Adrenal gland (tissue), 9 donors: ENCODE measurements at regions not wholly inside any gene's neighbourhood (a gene's known extent, or its start where the extent isn't known, plus 50 kb on each side); places are given as distances from the start of the nearest gene placed in this dataset.

Experiments used
- DNase-seq, 7 donors: peaks; one replicate each; pipeline ENCODE4 v3.0.0-alpha.2; 2019 to 2020
- H3K27ac ChIP-seq, 5 donors: fragments of 200-600 bp; sonication (generic) in 4 of 5; 1 replicate in 3 of 5; 2 replicates in 2 of 5; pipeline versions ENCODE4 v1.5.1 to v1.8.0; 2016 to 2020; ENCODE audit warnings: mild to moderate bottlenecking in 1 of 5
- H3K27me3 ChIP-seq: fragments of 200-600 bp; 2 replicates; pipeline ENCODE4 v1.8.0; 2021
- H3K36me3 ChIP-seq, 2 donors: fragments of 200-600 bp; replicated peaks in 1 of 2; 1 replicate in 1 of 2; 2 replicates in 1 of 2; pipeline versions ENCODE4 v1.5.1 to v1.8.0; 2018 to 2022
- H3K4me1 ChIP-seq, 2 donors: fragments of 200-600 bp; replicated peaks in 1 of 2; 1 replicate in 1 of 2; 2 replicates in 1 of 2; pipeline versions ENCODE4 v1.5.1 to v1.8.0; 2018 to 2021
- H3K4me3 ChIP-seq, 4 donors: fragments of 200-600 bp; sonication (generic) in 3 of 4; one replicate each; pipeline ENCODE4 v1.5.1; 2016 to 2018
- H3K9me3 ChIP-seq, 3 donors: fragments of 200-600 bp; sonication (generic) in 1 of 3; replicated peaks in 1 of 3; 1 replicate in 2 of 3; 2 replicates in 1 of 3; pipeline versions ENCODE4 v1.5.1 to v1.8.0; 2016 to 2021
- CTCF ChIP-seq, 6 experiments: fragments of 450-650 bp in 4 of 6; fragments of 200-600 bp in 2 of 6; sonication (generic) in 1 of 6; IDR thresholded peaks; 1 replicate in 5 of 6; 2 replicates in 1 of 6; pipeline versions ENCODE4 v1.5.1 to v1.8.0; 2016 to 2021; ENCODE audit warnings: antibody characterized with exemption in 6 of 6, mild to moderate bottlenecking in 2 of 6, moderate library complexity in 1 of 6
- POLR2A ChIP-seq, 2 donors: fragments of 450-650 bp; IDR thresholded peaks; one replicate each; pipeline ENCODE4 v1.6.1; 2017; ENCODE audit warnings: antibody characterized with exemption in 2 of 2, mild to moderate bottlenecking in 2 of 2, moderate library complexity in 1 of 2
- WGBS, 4 donors: extraction: QIAGEN DNeasy Blood & Tissue Kit in 2 of 4; methylation state at CpG; one replicate each; pipeline versions ENCODE4 v1.1.5 to v1.1.7; 2013 to 2017; 5-methylcytosine and 5-hydroxymethylcytosine counted together
- intact Hi-C, 2 donors: fragments of 100-400 bp; cut with DNase I; formaldehyde crosslinking; loops; one replicate each; pipeline versions ENCODE4 v1.14.1 to v1.15.0; 2022 to 2023
- donor health status: healthy with polysubstance abuse.
- donor health status: Bipolar disorder and iron deficiency.
- donor health status: DM: yes; HTN: yes; CAD: no.
- donor health status: DM: no; HTN: no; CAD: no.
- donor health status: DM: no; HTN: no; CAD: no.

DNA sequence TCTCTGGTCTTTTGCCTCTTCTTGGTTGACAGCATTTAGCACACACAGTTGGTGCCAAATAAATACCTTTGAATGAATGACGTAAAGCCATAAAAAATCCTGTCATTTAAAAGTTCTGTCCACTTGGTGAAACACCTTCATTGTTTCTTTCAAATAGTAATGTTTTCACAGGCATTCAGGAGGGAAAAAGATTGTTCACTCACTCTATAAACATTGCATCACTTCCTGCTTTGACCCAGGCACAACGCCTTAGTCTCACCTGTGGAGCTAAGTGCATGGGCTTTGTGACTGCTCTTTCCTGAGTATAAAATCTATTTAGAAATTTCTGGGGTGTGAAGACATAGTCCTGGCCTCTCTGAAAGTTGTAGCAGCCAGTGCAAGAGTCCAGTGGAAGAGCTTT lies 88.9 kb upstream of the CXCL14 start:
- H3K4me3 ChIP-seq = no peak overlapping the region
- 59 to 75% (median 65%) methylated on average over 2 of the region's 2 CpGs for WGBS, 4 donors
- H3K36me3 ChIP-seq = no peaks in the 10 kb centered on the region
- intact Hi-C loops = no loop called here
- no peaks in the 10 kb centered on the region for H3K27me3 ChIP-seq
- TF ChIP-seq POLR2A (IDR thresholded peaks at IDR 0.05) (no peak), CTCF (IDR thresholded peaks at IDR 0.05) (no peak)
- no peak for DNase-seq
- no peaks in the 10 kb centered on the region for H3K4me1 ChIP-seq
- no peak overlapping the region for H3K27ac ChIP-seq
- no peaks in the 10 kb centered on the region for H3K9me3 ChIP-seq

GRCh38 chr5:135667204-135667603 lies 88.4 kb upstream of the CXCL14 start:
- Histone ChIP-seq H3K27me3 (no peaks in the 10 kb centered on the region), H3K36me3 (no peaks in the 10 kb centered on the region), H3K27ac (no peak overlapping the region), H3K4me1 (no peaks in the 10 kb centered on the region), H3K9me3 (no peaks in the 10 kb centered on the region), H3K4me3 (no peak overlapping the region)
- WGBS, 4 donors = 77 to 85% (median 80%) methylated on average over 3 of the region's 3 CpGs
- intact Hi-C loops = no loop called here
- TF ChIP-seq POLR2A (IDR thresholded peaks at IDR 0.05) (no peak), CTCF (IDR thresholded peaks at IDR 0.05) (no peak)
- DNase-seq = no peak

DNA sequence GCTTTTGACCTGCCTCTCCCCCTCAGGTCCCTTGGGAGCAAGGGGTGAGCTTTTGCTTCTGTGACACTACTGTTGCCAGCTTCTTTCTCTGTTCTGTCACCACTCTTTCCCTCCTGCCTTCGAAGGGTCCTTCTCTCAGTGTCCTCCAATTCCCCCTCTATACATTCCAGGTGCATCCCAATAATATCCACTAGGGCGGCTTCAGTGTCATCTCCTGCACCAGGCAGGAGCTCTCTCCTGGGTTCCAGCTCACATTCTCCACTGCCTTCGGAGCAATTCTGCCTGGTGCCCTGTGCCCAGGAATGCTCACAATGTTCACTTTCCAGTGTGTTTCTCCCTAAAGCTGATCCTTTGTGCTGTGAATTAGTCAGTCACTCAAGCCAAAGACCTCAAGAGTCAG lies 83.9 kb upstream of the CXCL14 start:
- H3K36me3 ChIP-seq = no peaks in the 10 kb centered on the region
- no peak overlapping the region for H3K4me3 ChIP-seq
- 79 to 84% (median 79%) methylated on average over 3 of the region's 3 CpGs for WGBS, 4 donors
- H3K27me3 ChIP-seq = no peaks in the 10 kb centered on the region
- H3K4me1 ChIP-seq = no peaks in the 10 kb centered on the region
- no peak for DNase-seq
- intact Hi-C loops = no loop called here
- no peak overlapping the region for H3K27ac ChIP-seq
- H3K9me3 ChIP-seq = peaks cover 0 to 4% (median 0%) of the 10 kb centered on the region in 3 donors
- TF ChIP-seq POLR2A (IDR thresholded peaks at IDR 0.05) = no peak
- TF ChIP-seq CTCF (IDR thresholded peaks at IDR 0.05) = no peak

- no peaks in the 10 kb centered on the region for H3K4me1 ChIP-seq
- DNase-seq = no peak
- no peak overlapping the region for H3K4me3 ChIP-seq
- 40 to 56% (median 49%) methylated on average over 1 to 3 of the region's 3 CpGs for WGBS, 4 donors
- no peaks in the 10 kb centered on the region for H3K27me3 ChIP-seq
- no peak for TF ChIP-seq POLR2A (IDR thresholded peaks at IDR 0.05)
- TF ChIP-seq CTCF (IDR thresholded peaks at IDR 0.05) = no peak
- H3K36me3 ChIP-seq = no peaks in the 10 kb centered on the region
- intact Hi-C loops = no loop called here
- H3K9me3 ChIP-seq = peaks cover 0 to 4% (median 0%) of the 10 kb centered on the region in 3 donors
- H3K27ac ChIP-seq = no peak overlapping the region
Measured at GRCh38 chr5:135662061-135662481, 83.3 kb upstream of the CXCL14 start.
